Immature natural killer cell (primary cell): ENCODE measurements at regions not wholly inside any gene's neighbourhood (a gene's known extent, or its start where the extent isn't known, plus 50 kb on each side); places are given as distances from the start of the nearest gene placed in this dataset.

Experiments
- DNase-seq, 3 donors: peaks; one replicate each; pipeline ENCODE4 v3.0.0; 2022; ENCODE audit warnings: mixed read lengths in 1 of 3
- H3K27ac Mint-ChIP-seq, 6 donors: one replicate each; pipeline ENCODE4 v1.8.0; 2020; ENCODE audit warnings: mixed read lengths in 6 of 6, mild to moderate bottlenecking in 5 of 6, inconsistent platforms in 4 of 6, moderate library complexity in 3 of 6
- H3K27me3 Mint-ChIP-seq, 3 donors: one replicate each; pipeline ENCODE4 v1.8.0; 2020 to 2021; ENCODE audit warnings: low read depth in 3 of 3, mild to moderate bottlenecking in 3 of 3, mixed read lengths in 3 of 3, moderate library complexity in 3 of 3, inconsistent platforms in 1 of 3
- H3K36me3 Mint-ChIP-seq, 3 donors: one replicate each; pipeline ENCODE4 v1.8.0; 2020; ENCODE audit warnings: mixed read lengths in 3 of 3, inconsistent platforms in 2 of 3, mild to moderate bottlenecking in 2 of 3
- H3K4me1 Mint-ChIP-seq, 2 donors: one replicate each; pipeline ENCODE4 v1.8.0; 2020; ENCODE audit warnings: inconsistent platforms in 2 of 2, mild to moderate bottlenecking in 2 of 2, mixed read lengths in 2 of 2, moderate library complexity in 1 of 2
- H3K4me3 Mint-ChIP-seq, 5 donors: one replicate each; pipeline ENCODE4 v1.8.0; 2020; ENCODE audit warnings: mild to moderate bottlenecking in 5 of 5, mixed read lengths in 5 of 5, inconsistent platforms in 3 of 5, moderate library complexity in 3 of 5
- H3K9me3 Mint-ChIP-seq, 6 donors: one replicate each; pipeline ENCODE4 v1.8.0; 2020; ENCODE audit warnings: mild to moderate bottlenecking in 6 of 6, mixed read lengths in 6 of 6, inconsistent platforms in 4 of 6, moderate library complexity in 3 of 6

DNA sequence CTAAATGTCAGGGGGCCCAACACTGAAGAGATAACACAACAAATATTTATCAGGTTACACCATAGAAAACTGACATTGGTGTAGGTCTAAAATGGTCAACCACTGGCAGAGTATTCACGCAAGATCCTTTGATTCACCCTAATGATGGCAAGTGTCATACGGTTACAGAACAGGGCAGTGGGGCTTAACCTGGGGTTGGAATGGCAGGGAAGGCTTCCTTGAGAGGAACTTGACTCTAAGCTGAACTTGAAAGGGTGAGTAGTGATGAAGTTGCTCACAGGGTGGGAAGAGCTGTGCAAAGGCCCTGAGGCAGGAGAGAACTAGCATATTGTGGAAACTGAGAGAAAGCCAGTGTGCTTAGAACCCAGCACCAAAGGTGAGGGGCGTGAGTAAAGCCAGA, 97.1 kb upstream of the MVB12B start:
- peaks cover under 1 to 12% (median 2%) of the 10 kb centered on the region in 3 donors for H3K27me3 Mint-ChIP-seq
- no peaks in the 10 kb centered on the region for H3K4me1 Mint-ChIP-seq
- H3K27ac Mint-ChIP-seq = no peak overlapping the region
- H3K4me3 Mint-ChIP-seq = no peak overlapping the region
- no peaks in the 10 kb centered on the region for H3K36me3 Mint-ChIP-seq
- DNase-seq = no peak
- H3K9me3 Mint-ChIP-seq = no peaks in the 10 kb centered on the region

DNA sequence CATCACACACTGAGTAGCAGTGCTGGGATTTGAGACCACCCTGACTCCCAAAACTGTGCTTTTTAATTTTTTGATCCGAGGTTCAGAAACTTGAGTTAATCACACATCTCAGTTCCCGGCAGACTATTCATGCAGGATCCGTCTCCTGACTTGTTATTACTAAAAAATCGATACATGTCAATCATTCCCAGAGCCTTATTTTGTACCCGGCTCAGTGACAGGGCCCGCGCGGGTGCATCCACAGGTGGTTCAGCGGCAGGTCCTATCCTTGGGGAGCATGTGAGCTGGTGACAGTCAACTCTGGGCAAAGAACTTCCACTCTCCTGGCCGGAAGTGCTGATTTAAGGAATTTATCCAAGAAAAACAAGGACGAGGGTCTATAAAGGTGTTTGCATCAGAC, 95.9 kb upstream of the MVB12B start:
- no peak for DNase-seq
- Mint-ChIP-seq H3K36me3 (no peaks in the 10 kb centered on the region), H3K27me3 (peaks cover 0 to 7% (median 2%) of the 10 kb centered on the region in 3 donors), H3K4me3 (no peak overlapping the region), H3K27ac (no peak overlapping the region), H3K9me3 (no peaks in the 10 kb centered on the region), H3K4me1 (no peaks in the 10 kb centered on the region)

DNA sequence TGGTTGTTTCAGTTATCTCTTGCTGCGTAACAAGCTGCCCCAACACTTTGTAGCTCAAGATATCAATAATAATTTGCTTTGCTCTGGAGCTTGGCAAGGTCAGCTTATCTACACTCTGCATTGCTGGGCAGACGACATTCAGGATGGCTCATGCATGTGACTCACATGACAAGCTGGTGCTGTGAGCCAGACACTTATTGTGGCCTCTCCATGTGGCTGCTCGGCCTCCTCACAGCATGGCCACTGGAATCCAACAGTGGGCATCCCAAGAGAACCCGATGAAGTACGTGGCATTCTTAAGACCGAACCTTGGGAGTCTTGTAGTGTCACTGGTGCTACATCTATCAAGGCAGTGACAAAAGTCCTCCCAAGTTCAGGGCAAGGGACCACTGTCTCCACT, 94.2 kb upstream of the MVB12B start:
- Mint-ChIP-seq H3K4me3 (no peak overlapping the region), H3K27me3 (peaks cover 0 to 7% (median 2%) of the 10 kb centered on the region in 3 donors), H3K27ac (no peak overlapping the region), H3K4me1 (no peaks in the 10 kb centered on the region), H3K36me3 (no peaks in the 10 kb centered on the region), H3K9me3 (no peaks in the 10 kb centered on the region)
- DNase-seq = no peak

DNA sequence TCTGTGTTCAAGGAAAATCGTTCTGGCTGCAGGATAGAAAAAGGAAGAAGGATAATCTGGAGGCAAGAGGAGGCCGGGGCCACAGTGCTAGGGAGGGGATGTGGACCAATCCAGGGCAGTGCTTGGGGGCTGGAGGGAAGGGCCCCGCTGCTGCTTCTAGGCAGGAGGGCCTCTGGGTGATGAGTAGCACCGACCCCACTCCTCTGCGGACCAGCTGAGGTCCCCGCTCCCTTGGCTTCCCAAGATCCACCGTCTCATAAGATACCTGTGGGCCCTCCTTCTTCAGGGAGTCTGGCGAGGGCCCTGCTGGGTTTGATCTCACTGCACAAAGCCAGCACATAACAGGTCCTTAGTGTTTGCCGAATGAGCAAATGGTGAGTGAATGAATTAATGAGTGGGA, 93.5 kb upstream of the MVB12B start:
- Mint-ChIP-seq H3K9me3 (no peaks in the 10 kb centered on the region), H3K4me3 (no peak overlapping the region), H3K27ac (no peak overlapping the region), H3K4me1 (no peaks in the 10 kb centered on the region), H3K27me3 (peaks cover 0 to 2% (median 2%) of the 10 kb centered on the region in 3 donors), H3K36me3 (no peaks in the 10 kb centered on the region)
- no peak for DNase-seq

DNA sequence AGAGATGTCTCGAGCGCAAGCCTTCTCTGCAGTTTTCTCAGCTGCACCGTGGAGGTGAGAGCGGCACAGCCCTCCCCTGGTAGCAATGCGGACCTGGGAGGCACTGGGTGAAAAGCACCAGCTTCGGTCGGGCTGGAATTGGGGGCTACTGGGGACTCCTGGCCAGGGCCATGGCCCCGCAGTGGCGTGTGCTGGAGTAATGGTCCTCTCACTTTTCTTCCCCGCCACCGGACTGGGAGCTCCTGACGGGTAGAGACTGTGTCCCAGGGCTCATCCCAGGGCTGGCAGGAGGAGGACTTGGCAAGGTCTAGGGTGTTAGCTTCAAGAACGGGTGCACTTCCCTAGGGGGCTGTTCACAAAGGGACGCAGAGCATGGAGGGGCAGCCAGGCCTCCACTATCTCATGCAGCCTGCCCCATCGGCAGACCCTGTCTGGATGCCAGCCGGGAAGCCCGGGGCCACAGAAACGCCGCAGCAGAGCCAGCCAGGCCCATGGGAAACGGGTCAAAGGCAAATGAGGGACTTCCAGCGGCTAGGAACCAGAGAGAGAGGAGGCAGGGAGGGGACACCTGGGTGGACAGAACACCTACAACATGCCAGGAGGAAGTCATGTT, 92.6 kb upstream of the MVB12B start:
- no peak for DNase-seq
- H3K27me3 Mint-ChIP-seq = no peaks in the 10 kb centered on the region
- no peaks in the 10 kb centered on the region for H3K4me1 Mint-ChIP-seq
- H3K4me3 Mint-ChIP-seq = no peak overlapping the region
- no peaks in the 10 kb centered on the region for H3K9me3 Mint-ChIP-seq
- no peaks in the 10 kb centered on the region for H3K36me3 Mint-ChIP-seq
- H3K27ac Mint-ChIP-seq = no peak overlapping the region

DNA sequence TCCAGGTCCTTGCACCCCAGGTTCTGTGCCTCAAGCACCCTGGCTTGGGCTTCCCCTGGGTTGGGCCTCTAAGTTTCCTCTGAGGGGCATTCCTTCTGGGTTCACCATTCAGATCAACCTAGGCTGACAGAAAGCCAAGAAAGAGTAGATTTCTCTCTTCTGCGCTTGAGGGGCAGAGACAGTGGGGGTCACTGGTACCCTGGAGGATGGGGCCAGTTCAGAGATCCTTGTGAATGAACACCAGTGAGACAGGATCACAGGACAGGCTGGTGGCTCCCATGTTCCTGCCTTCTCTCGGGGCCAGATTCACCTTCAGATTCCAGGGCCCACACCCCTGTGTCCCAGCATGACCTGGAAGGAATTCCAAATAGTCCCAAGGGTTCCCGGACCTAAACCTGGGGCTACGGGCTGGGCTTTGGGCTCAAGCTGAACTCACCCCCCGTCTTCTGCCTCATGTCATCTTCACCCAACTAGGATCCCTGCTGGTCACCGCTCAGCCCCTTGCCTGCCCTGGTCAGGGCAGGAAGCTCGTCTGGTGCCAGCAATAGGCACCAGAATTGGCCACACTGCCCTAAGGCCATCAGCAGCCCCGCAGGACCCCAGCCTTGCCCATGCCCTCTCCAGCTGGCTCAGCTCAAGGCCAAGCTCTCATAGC, 91.8 kb upstream of the MVB12B start:
- no peaks in the 10 kb centered on the region for H3K9me3 Mint-ChIP-seq
- H3K27ac Mint-ChIP-seq = no peak overlapping the region
- H3K36me3 Mint-ChIP-seq = no peaks in the 10 kb centered on the region
- no peak for DNase-seq
- H3K4me3 Mint-ChIP-seq = no peak overlapping the region
- H3K27me3 Mint-ChIP-seq = no peaks in the 10 kb centered on the region
- no peaks in the 10 kb centered on the region for H3K4me1 Mint-ChIP-seq

DNA sequence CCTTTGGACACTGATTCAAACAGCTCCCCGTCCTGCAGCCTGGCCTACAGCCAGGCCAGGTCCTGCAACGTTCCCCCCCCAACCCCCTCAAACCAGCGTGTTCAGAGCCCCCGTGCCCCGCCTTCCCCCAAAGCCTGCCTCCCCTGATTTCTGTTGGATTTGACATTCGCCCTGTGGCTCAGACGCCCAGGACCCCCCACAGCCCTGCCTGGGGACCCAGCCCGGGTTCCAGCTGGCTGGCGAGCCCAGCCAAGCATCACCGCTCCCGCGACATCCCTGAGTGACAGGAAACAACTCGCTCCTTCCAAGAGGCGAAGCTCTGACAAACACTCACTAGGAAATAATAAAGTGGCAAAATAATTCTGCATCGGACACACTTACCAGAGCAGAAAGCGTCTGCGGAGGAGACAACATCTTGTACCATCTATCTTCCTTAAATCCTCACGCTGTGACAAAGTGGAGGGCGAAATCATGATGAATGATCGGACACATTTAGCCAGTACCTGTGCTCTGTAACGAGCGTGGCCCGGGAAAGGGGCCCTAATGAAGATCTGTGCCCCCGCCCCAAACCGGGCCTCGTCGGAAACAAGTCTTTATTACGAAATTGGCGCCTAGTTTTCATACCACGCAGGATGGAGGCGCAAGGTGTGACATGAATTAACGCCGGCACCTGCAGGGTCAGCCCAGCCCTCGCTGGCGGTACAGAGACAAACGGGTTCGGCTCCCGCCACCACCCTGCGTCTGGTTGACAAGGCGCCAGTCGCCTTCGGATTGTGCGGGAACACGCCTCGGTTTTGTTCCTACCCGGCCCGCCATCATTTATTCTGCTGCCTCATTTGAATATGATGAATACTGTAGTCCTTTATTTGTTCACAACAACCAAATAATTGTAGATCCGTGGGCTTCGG, 91.0 kb upstream of the MVB12B start:
- Mint-ChIP-seq H3K36me3 (no peaks in the 10 kb centered on the region), H3K9me3 (no peaks in the 10 kb centered on the region), H3K4me1 (no peaks in the 10 kb centered on the region), H3K4me3 (no peak overlapping the region), H3K27me3 (no peaks in the 10 kb centered on the region), H3K27ac (no peak overlapping the region)
- no peak for DNase-seq

DNA sequence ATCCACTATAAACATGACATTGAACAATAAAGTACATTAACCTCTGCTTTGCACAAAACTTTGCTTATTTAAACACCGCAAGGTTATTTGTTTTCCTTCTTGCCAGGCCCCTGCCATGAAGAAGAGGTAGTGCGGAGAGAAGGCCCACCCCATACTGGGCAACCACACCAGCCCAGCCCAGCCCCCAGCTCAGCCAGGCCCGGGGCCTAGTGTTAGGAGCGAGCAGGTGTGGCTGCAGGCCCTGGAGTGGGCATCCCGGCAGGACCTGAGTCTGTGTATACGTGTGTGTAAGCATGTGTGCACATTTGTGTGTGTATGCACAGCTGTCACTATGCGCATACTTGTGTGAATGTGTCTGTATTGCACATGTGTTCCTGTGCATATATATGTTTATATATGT, 90.4 kb upstream of the MVB12B start:
- Mint-ChIP-seq H3K4me1 (no peaks in the 10 kb centered on the region), H3K27ac (no peak overlapping the region), H3K4me3 (no peak overlapping the region), H3K9me3 (no peaks in the 10 kb centered on the region), H3K36me3 (no peaks in the 10 kb centered on the region), H3K27me3 (no peaks in the 10 kb centered on the region)
- DNase-seq = no peak

DNA sequence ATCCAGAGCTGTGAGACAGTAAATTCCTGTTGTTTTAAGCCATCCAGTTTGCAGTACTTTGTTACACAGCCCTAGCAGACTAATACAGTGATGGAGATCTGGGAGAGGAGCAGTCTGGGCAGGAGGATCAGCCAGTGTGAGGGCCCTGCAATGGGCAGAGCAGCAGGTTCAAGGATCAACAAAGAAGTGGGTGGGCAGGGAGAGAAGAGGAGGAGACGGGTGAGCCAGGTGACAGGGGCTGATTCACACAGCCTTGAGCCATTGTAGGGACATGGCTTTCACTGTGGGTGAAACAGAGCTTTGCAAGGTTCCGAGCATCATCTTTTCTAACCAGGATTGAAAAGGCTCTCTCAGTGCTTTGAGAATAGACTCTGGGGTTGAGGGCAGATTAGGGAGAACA, 88.2 kb upstream of the MVB12B start:
- Mint-ChIP-seq H3K36me3 (no peaks in the 10 kb centered on the region), H3K4me3 (no peak overlapping the region), H3K27ac (no peak overlapping the region), H3K4me1 (no peaks in the 10 kb centered on the region), H3K27me3 (peaks cover 0 to 2% (median 1%) of the 10 kb centered on the region in 3 donors), H3K9me3 (peaks cover 0 to 3% (median 0%) of the 10 kb centered on the region in 6 donors)
- DNase-seq = no peak

DNA sequence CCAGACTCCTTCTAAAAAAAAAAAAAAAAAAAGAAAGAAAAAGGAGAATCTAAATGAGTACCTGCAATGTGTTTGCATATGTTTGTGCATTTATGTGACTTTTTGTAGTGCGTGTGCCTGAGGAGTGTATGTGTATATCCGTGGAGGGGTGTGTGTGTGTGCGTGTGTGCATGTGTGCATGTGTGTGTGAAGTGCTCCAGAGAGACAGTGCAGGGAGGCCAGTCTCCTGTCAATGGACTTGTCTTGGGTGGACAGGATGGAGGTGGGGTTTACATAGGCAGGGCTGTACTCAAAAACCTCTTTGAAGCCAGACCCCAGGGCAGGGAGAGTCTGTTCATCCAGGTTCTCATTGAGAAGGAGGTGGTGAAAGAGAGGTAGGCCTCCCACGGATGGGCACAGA, 87.1 kb upstream of the MVB12B start:
- Mint-ChIP-seq H3K36me3 (no peaks in the 10 kb centered on the region), H3K4me1 (no peaks in the 10 kb centered on the region), H3K27ac (no peak overlapping the region), H3K9me3 (peaks cover 0 to 13% (median 6%) of the 10 kb centered on the region in 6 donors), H3K4me3 (no peak overlapping the region), H3K27me3 (peaks cover 0 to 2% (median 1%) of the 10 kb centered on the region in 3 donors)
- no peak for DNase-seq

DNA sequence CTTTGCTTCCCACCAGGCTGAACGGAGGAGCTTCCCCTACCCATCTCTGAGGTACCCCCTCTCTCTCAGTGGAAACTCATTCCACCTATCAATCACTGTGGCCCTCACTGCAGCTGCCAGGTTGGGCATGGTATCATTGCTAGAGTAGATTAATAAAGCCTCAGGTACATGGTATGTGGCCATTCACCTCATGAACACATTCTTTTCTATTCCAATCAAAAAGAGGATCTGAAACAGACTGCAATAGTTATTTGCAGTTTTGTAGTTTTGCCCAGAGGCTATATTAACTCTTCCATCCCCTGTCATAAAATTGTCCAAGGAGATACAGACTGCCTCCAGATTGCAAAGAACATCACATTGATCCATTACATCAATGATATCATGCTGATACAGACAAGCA, 85.8 kb upstream of the MVB12B start:
- Mint-ChIP-seq H3K27me3 (peaks cover 0 to 3% (median 2%) of the 10 kb centered on the region in 3 donors), H3K27ac (no peak overlapping the region), H3K36me3 (peaks cover 0 to 6% (median 3%) of the 10 kb centered on the region in 3 donors), H3K9me3 (peaks cover 0 to 17% (median 8%) of the 10 kb centered on the region in 6 donors), H3K4me3 (no peak overlapping the region), H3K4me1 (no peaks in the 10 kb centered on the region)
- DNase-seq = no peak

DNA sequence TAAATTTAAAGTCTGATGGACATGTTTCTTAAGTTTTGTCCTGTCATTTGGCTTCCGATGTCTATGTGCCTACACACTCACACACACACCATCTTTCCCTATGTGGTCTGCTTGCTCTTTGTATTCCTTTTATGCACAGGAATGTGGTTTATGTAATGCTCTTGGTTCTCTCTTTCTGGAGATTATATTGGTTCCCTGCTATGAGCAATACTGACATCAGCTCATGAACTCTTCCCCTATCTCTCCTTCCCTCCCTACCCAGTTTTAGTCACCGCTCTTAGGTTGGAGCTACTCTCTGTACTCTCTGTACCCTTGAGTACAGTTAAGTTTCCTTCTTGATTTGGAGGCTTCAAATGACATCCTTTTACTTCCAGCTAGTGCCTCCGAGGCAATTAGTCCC, 77.9 kb upstream of the MVB12B start:
- peaks cover 0 to 6% (median 3%) of the 10 kb centered on the region in 3 donors for H3K36me3 Mint-ChIP-seq
- no peak overlapping the region for H3K27ac Mint-ChIP-seq
- H3K4me3 Mint-ChIP-seq = no peak overlapping the region
- H3K4me1 Mint-ChIP-seq = no peaks in the 10 kb centered on the region
- DNase-seq = no peak
- H3K27me3 Mint-ChIP-seq = peaks cover 6 to 8% (median 7%) of the 10 kb centered on the region in 3 donors
- peaks cover 0 to 15% (median 7%) of the 10 kb centered on the region in 6 donors for H3K9me3 Mint-ChIP-seq

DNA sequence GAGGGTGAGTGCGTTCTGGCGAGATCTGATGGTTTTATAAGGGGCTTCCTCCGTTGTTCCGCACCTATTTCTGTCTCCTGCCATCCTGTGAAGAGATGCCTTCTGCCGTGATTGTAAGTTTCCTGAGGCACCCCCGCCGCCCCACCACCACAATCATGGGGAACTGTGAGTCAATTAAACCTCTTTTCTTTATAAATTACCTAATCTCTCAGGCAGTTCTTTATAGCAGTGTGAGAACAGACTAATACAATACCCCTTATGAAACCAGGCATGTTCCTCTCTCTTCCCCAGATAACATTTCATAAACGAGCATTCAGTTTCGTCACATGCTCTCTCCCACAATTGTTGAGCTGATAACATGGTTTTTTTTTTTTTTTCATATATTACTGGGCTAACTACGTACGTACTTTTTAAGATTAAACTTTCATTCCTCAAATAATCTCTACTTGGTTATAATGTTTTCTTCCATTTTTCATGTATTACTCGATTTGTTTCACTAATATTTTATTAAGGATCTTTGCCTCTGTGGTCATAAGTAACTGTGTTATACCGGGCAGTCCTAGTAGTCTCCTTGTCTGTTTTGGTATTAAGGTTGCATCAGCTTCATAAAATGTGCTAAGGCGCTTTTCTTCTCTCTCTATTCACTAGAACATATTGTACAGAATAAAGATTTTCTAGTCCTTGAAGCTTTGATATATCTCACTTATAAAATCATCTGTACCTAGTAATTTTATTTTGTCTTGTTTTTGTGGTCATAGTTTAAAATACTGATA, 64.9 kb upstream of the MVB12B start:
- no peak overlapping the region for H3K27ac Mint-ChIP-seq
- H3K36me3 Mint-ChIP-seq = no peaks in the 10 kb centered on the region
- peaks cover 11 to 20% (median 12%) of the 10 kb centered on the region in 3 donors for H3K27me3 Mint-ChIP-seq
- no peaks in the 10 kb centered on the region for H3K9me3 Mint-ChIP-seq
- H3K4me3 Mint-ChIP-seq = no peak overlapping the region
- DNase-seq = no peak
- H3K4me1 Mint-ChIP-seq = no peaks in the 10 kb centered on the region

DNA sequence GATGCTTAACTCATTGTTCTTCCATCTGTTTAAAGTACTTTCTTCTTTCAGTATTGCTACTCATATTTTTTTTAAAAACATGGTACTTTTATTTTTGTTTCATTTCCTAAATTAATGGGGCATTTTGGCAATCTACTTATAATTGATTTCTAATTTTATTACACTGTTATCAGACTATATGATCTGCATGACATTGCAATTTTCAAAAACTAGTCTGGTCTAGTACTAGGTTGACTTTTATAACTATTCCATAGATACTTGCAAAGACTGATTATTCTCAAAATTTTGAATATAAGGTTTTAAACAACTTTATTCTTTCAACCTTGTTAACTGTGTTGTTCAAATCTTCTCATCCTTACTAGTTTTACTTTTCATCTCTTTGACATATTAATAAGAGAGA, 63.9 kb upstream of the MVB12B start:
- DNase-seq = no peak
- no peaks in the 10 kb centered on the region for H3K9me3 Mint-ChIP-seq
- H3K4me3 Mint-ChIP-seq = no peak overlapping the region
- H3K36me3 Mint-ChIP-seq = no peaks in the 10 kb centered on the region
- H3K27ac Mint-ChIP-seq = no peak overlapping the region
- H3K4me1 Mint-ChIP-seq = no peaks in the 10 kb centered on the region
- peaks cover 10 to 19% (median 11%) of the 10 kb centered on the region in 3 donors for H3K27me3 Mint-ChIP-seq
